ENCODE measurements at regions not wholly inside any gene's neighbourhood (a gene's known extent, or its start where the extent isn't known, plus 50 kb on each side); places are given as distances from the start of the nearest gene placed in this dataset.

DNA sequence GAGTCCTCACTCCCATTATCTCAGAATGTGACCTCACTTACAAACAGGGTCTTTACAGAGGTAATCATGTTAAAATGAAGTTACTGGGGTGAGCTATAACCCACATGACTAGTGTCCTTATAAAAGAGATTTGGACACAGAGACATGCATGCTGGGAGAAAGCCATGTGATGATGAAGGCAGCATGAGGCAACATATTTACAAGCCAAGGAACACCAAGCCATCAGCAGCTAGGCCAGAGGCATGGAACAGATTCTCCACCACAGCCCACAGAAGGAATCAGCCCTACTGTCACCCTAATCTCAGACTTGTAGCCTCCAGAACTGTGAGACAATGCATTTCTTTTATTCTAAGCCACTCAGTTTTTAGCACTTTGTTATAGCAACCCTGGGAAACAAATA, 171.9 kb downstream of the EN1 start:
- TF ChIP-seq, protein P1, sequence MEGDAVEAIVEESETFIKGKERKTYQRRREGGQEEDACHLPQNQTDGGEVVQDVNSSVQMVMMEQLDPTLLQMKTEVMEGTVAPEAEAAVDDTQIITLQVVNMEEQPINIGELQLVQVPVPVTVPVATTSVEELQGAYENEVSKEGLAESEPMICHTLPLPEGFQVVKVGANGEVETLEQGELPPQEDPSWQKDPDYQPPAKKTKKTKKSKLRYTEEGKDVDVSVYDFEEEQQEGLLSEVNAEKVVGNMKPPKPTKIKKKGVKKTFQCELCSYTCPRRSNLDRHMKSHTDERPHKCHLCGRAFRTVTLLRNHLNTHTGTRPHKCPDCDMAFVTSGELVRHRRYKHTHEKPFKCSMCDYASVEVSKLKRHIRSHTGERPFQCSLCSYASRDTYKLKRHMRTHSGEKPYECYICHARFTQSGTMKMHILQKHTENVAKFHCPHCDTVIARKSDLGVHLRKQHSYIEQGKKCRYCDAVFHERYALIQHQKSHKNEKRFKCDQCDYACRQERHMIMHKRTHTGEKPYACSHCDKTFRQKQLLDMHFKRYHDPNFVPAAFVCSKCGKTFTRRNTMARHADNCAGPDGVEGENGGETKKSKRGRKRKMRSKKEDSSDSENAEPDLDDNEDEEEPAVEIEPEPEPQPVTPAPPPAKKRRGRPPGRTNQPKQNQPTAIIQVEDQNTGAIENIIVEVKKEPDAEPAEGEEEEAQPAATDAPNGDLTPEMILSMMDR (IDR thresholded peaks at IDR 0.05; ENCODE audit: control insufficient read depth, insufficient read depth, low read depth, low read length, missing control alignments), result no peak

DNA sequence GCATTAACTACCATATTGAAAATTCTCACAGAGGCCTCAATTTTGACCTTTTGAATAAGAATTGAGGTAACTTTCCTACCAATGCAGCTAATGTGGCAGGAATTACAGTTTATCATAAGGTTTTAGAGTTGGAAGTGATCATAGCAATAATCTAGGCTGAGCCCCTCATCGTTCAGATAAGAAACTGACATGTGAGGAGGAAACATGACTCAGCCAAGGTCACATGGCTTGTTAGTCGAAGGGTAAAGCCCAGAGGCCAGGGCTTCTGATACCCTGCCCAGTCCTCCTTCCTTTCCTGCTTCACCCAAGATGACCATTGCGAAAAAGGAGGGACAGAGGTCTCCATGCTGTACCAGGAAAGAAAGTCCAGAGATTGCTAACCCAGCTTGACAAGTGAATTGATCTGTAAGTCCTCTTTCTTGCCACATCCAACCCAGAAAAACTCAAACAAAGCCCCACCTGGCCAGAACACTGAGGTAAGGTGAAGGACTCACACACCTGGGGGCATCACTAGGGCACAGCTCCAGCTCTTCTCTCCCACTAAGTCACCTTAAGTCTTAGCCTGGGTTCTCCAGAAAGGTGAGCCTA, 174.8 kb downstream of the EN1 start:
- TF ChIP-seq, protein P1 (IDR thresholded peaks at IDR 0.05; ENCODE audit: control insufficient read depth, insufficient read depth, low read depth, low read length, missing control alignments), result no peak
- H3K4me3 ChIP-seq (ENCODE audit: control insufficient read depth, low read depth, low read length), result no peak overlapping the region
- DNase-seq (ENCODE audit: low read depth), result no peak

More for the DNA sequence above, 171.9 kb downstream of the EN1 start:
- no peak overlapping the region for H3K4me3 ChIP-seq (ENCODE audit: control insufficient read depth, low read depth, low read length)
- no peak for DNase-seq (ENCODE audit: low read depth)

DNA sequence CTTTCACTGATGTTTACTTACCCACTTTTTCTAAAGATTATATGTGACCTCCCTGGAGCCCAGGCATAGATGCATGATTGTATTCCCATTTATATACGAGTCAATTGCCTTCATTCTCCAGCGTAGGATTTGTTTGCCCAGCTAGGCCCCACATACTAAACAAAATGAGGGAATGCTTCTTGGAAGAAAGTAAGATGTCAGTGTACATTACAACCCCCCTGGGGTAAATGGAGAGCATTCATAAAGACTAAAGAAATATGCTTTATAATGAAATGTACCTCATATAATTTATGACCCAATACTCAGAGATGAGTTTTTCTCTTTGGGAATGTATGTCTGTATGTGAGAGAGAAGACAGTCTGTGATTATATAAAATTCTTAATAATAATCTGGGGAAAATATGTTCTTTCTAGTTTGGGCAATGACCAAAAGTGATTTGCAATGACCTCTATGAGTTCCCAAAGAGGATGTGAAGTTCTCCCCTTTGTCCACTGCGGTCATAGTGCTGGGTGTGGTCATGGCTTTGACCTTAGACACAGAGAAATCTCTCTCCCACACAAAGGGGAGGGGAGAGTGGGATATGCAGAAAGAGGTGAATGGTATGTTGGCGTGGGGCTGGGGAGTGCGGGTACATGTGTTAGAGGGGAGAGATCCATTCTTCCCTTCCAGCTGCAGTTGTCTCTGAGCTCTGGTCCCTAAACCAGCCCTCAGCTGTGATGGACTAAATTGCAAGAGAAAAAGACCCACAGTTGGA, 175.6 kb downstream of the EN1 start:
- TF ChIP-seq, protein P1 (IDR thresholded peaks at IDR 0.05; ENCODE audit: control insufficient read depth, insufficient read depth, low read depth, low read length, missing control alignments), result no peak
- DNase-seq (ENCODE audit: low read depth), result no peak
- H3K4me3 ChIP-seq (ENCODE audit: control insufficient read depth, low read depth, low read length), result no peak overlapping the region

GRCh38 chr2:118670838-118671237, 176.6 kb downstream of the EN1 start:
- H3K4me3 ChIP-seq (ENCODE audit: control insufficient read depth, low read depth, low read length), result no peak overlapping the region
- no peak for DNase-seq (ENCODE audit: low read depth)
- TF ChIP-seq, protein P1 (IDR thresholded peaks at IDR 0.05; ENCODE audit: control insufficient read depth, insufficient read depth, low read depth, low read length, missing control alignments), result no peak

DNA sequence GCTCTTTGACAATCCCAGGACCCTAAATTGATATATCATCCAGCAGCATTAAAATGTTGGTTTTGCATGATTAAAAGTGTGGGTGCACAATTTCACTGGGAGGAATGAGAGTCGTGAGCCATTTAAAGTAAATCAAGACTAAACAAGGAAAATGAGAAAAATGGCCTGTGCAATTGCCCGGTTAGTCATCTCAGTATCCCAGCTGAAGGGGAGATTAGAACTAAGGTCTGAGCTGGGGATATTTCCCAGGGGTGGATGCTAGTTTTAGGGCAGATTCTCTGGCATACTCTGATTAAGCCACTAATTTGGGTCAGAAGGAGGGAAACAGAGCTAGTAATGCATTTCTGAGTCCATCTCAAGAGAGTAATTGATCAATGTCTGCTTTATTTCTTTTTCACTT, 177.2 kb downstream of the EN1 start:
- no peak for DNase-seq (ENCODE audit: low read depth)
- TF ChIP-seq, protein P1 (IDR thresholded peaks at IDR 0.05; ENCODE audit: control insufficient read depth, insufficient read depth, low read depth, low read length, missing control alignments), result no peak
- no peak overlapping the region for H3K4me3 ChIP-seq (ENCODE audit: control insufficient read depth, low read depth, low read length)

- no peak for DNase-seq (ENCODE audit: low read depth)
- H3K4me3 ChIP-seq (ENCODE audit: control insufficient read depth, low read depth, low read length), result no peak overlapping the region
- TF ChIP-seq, protein P1 (IDR thresholded peaks at IDR 0.05; ENCODE audit: control insufficient read depth, insufficient read depth, low read depth, low read length, missing control alignments), result no peak
These were observed 177.8 kb downstream of the EN1 start for GRCh38 chr2:118669654-118670053.

Data from AG09309 (cell line).